ENCODE measurements at regions not wholly inside any gene's neighbourhood (a gene's known extent, or its start where the extent isn't known, plus 50 kb on each side); places are given as distances from the start of the nearest gene placed in this dataset.
A peak's percentile ranks its signal among the peaks of the same experiment; 100 is the strongest.
"Not testable (repeated sequence)": the region's sequence is repeated elsewhere in the genome, so short reads cannot be mapped to it uniquely, and the experiment has no call there.

GRCh38 chr13:54261856-54262255 lies 1233.2 kb downstream of the OLFM4 start:
- no peak overlapping the region for H3K27ac Mint-ChIP-seq
- H3K27me3 Mint-ChIP-seq: peaks cover 8% of the 10 kb centered on the region
- H3K36me3 Mint-ChIP-seq (ENCODE audit: insufficient read depth): no peaks in the 10 kb centered on the region
- peaks cover 9% of the 10 kb centered on the region for H3K9me3 Mint-ChIP-seq (ENCODE audit: low read depth)
- peaks cover 13% of the 10 kb centered on the region for H3K4me1 Mint-ChIP-seq (ENCODE audit: low read depth)
- no peak for TF ChIP-seq CTCF (IDR thresholded peaks at IDR 0.05; ENCODE audit: unreplicated experiment)
- no peak for DNase-seq (ENCODE audit: low spot score, unreplicated experiment)
- H3K4me3 Mint-ChIP-seq (ENCODE audit: low read depth): no peak overlapping the region

- Mint-ChIP-seq H3K4me1 (ENCODE audit: low read depth) (peaks cover 17% of the 10 kb centered on the region), H3K36me3 (ENCODE audit: insufficient read depth) (no peaks in the 10 kb centered on the region), H3K9me3 (ENCODE audit: low read depth) (peaks cover 9% of the 10 kb centered on the region), H3K4me3 (ENCODE audit: low read depth) (no peak overlapping the region), H3K27me3 (peaks cover 25% of the 10 kb centered on the region), H3K27ac (peak overlapping the region; percentile 1)
- DNase-seq (ENCODE audit: low spot score, unreplicated experiment): no peak
- no peak for TF ChIP-seq CTCF (IDR thresholded peaks at IDR 0.05; ENCODE audit: unreplicated experiment)
Observed at GRCh38 chr13:54263868-54264267, 1235.3 kb downstream of the OLFM4 start.

- Mint-ChIP-seq H3K4me1 (ENCODE audit: low read depth) (peaks cover 21% of the 10 kb centered on the region), H3K27me3 (peaks cover 44% of the 10 kb centered on the region)
- DNase-seq (ENCODE audit: low spot score, unreplicated experiment); H3K4me3 Mint-ChIP-seq (ENCODE audit: low read depth); H3K9me3 Mint-ChIP-seq (ENCODE audit: low read depth); H3K36me3 Mint-ChIP-seq (ENCODE audit: insufficient read depth); H3K27ac Mint-ChIP-seq: not testable (repeated sequence)
Observed at GRCh38 chr13:54267253-54267668, 1238.6 kb downstream of the OLFM4 start.

- Mint-ChIP-seq H3K27me3 (peaks cover 44% of the 10 kb centered on the region), H3K4me1 (ENCODE audit: low read depth) (peaks cover 19% of the 10 kb centered on the region)
- not testable (repeated sequence) for H3K9me3 Mint-ChIP-seq (ENCODE audit: low read depth); H3K4me3 Mint-ChIP-seq (ENCODE audit: low read depth); H3K27ac Mint-ChIP-seq; H3K36me3 Mint-ChIP-seq (ENCODE audit: insufficient read depth); DNase-seq (ENCODE audit: low spot score, unreplicated experiment)
Observed at GRCh38 chr13:54268013-54268695, 1239.5 kb downstream of the OLFM4 start.

- no peak overlapping the region for H3K4me3 Mint-ChIP-seq (ENCODE audit: low read depth)
- no peak overlapping the region for H3K27ac Mint-ChIP-seq
Observed at GRCh38 chr13:54287062-54287764, 1258.6 kb downstream of the OLFM4 start.

GRCh38 chr13:54301085-54301484 lies 1272.5 kb downstream of the OLFM4 start:
- Mint-ChIP-seq H3K36me3 (ENCODE audit: insufficient read depth) (no peaks in the 10 kb centered on the region), H3K9me3 (ENCODE audit: low read depth) (peaks cover 9% of the 10 kb centered on the region), H3K27me3 (no peaks in the 10 kb centered on the region)

More at GRCh38 chr13:54287062-54287764, 1258.6 kb downstream of the OLFM4 start:
- Mint-ChIP-seq H3K36me3 (ENCODE audit: insufficient read depth) (no peaks in the 10 kb centered on the region), H3K4me1 (ENCODE audit: low read depth) (no peaks in the 10 kb centered on the region), H3K27me3 (no peaks in the 10 kb centered on the region), H3K9me3 (ENCODE audit: low read depth) (peaks cover 24% of the 10 kb centered on the region)
- no peak for DNase-seq (ENCODE audit: low spot score, unreplicated experiment)
- TF ChIP-seq CTCF (IDR thresholded peaks at IDR 0.05; ENCODE audit: unreplicated experiment): no peak

More at GRCh38 chr13:54301085-54301484, 1272.5 kb downstream of the OLFM4 start:
- TF ChIP-seq CTCF (IDR thresholded peaks at IDR 0.05; ENCODE audit: unreplicated experiment): no peak
- Mint-ChIP-seq H3K4me1 (ENCODE audit: low read depth) (no peaks in the 10 kb centered on the region), H3K4me3 (ENCODE audit: low read depth) (no peak overlapping the region), H3K27ac (no peak overlapping the region)
- DNase-seq (ENCODE audit: low spot score, unreplicated experiment): no peak
